OCI-LY7 (cell line): ENCODE measurements at regions not wholly inside any gene's neighbourhood (a gene's known extent, or its start where the extent isn't known, plus 50 kb on each side); places are given as distances from the start of the nearest gene placed in this dataset.

Experiments
- CTCF ChIP-seq: fragments of 200-600 bp; sonication (generic); conservative IDR thresholded peaks from 2 replicates; pipeline ENCODE4 v1.5.1; 2014; ENCODE audit warnings: mild to moderate bottlenecking, antibody characterized with exemption, low read length, moderate library complexity, mixed read lengths
- EZH2phosphoT487 ChIP-seq: fragments of 200-600 bp; sonication (generic); IDR thresholded peaks from 2 replicates; pipeline ENCODE4 v1.6.1; 2018; ENCODE audit warnings: low read depth, borderline replicate concordance, mild to moderate bottlenecking, mixed run types, antibody characterized with exemption, low read length, moderate library complexity, mixed read lengths

- TF ChIP-seq CTCF, result peak; percentile 80
- no peak for TF ChIP-seq EZH2phosphoT487
Observed at GRCh38 chr4:11765849-11766453, 337.3 kb upstream of the HS3ST1 start.
